NCI-H146 treated with DMSO at 0.1 percent for 48 hours (cell line): ENCODE measurements at regions not wholly inside any gene's neighbourhood (a gene's known extent, or its start where the extent isn't known, plus 50 kb on each side); places are given as distances from the start of the nearest gene placed in this dataset.
"Not testable (repeated sequence)": the region's sequence is repeated elsewhere in the genome, so short reads cannot be mapped to it uniquely, and the experiment has no call there.

ENCODE experiments used
- DNase-seq: peaks from one replicate; lab custom pipeline; 2025; ENCODE audit not compliant: unreplicated experiment; lab: John Stamatoyannopoulos, UW

- peak; percentile 1 for DNase-seq
Observed at GRCh38 chr10:38356527-38356926, 262.4 kb downstream of the ZNF37A start.

GRCh38 chr10:38362514-38362913 is 268.4 kb downstream of the ZNF37A start:
- not testable (repeated sequence) for DNase-seq

- DNase-seq = not testable (repeated sequence)
Observed at GRCh38 chr10:38364073-38364472, 269.9 kb downstream of the ZNF37A start.

- not testable (repeated sequence) for DNase-seq
Observed at GRCh38 chr10:38365917-38366316, 271.8 kb downstream of the ZNF37A start.

GRCh38 chr10:38383800-38384199 is 289.7 kb downstream of the ZNF37A start:
- DNase-seq = not testable (repeated sequence)

- DNase-seq = not testable (repeated sequence)
Observed at GRCh38 chr10:38386869-38387268, 292.7 kb downstream of the ZNF37A start.

- not testable (repeated sequence) for DNase-seq
Observed at GRCh38 chr10:38390725-38391124, 296.6 kb downstream of the ZNF37A start.

- not testable (repeated sequence) for DNase-seq
Observed at GRCh38 chr10:38395465-38395864, 301.3 kb downstream of the ZNF37A start.

GRCh38 chr10:38396178-38396954 is 302.2 kb downstream of the ZNF37A start:
- DNase-seq = not testable (repeated sequence)

- DNase-seq = not testable (repeated sequence)
Observed at GRCh38 chr10:38401565-38401964, 307.4 kb downstream of the ZNF37A start.

- peak; percentile 77 for DNase-seq
Observed at GRCh38 chr10:38402442-38403346, 308.6 kb downstream of the ZNF37A start.

- not testable (repeated sequence) for DNase-seq
Observed at GRCh38 chr10:38403347-38404117, 309.4 kb downstream of the ZNF37A start.

- DNase-seq = not testable (repeated sequence)
Observed at GRCh38 chr10:38423634-38424033, 329.5 kb downstream of the ZNF37A start.

- not testable (repeated sequence) for DNase-seq
Observed at GRCh38 chr10:38430242-38430641, 336.1 kb downstream of the ZNF37A start.

GRCh38 chr10:38437359-38437758 is 343.2 kb downstream of the ZNF37A start:
- not testable (repeated sequence) for DNase-seq

GRCh38 chr10:38448614-38449355 is 354.6 kb downstream of the ZNF37A start:
- not testable (repeated sequence) for DNase-seq

GRCh38 chr10:38449618-38450017 is 355.5 kb downstream of the ZNF37A start:
- DNase-seq = not testable (repeated sequence)

GRCh38 chr10:38450372-38451057 is 356.4 kb downstream of the ZNF37A start:
- DNase-seq = not testable (repeated sequence)

- not testable (repeated sequence) for DNase-seq
Observed at GRCh38 chr10:38451306-38451967, 357.3 kb downstream of the ZNF37A start.
